ENCODE measurements at regions not wholly inside any gene's neighbourhood (a gene's known extent, or its start where the extent isn't known, plus 50 kb on each side); places are given as distances from the start of the nearest gene placed in this dataset.

DNA sequence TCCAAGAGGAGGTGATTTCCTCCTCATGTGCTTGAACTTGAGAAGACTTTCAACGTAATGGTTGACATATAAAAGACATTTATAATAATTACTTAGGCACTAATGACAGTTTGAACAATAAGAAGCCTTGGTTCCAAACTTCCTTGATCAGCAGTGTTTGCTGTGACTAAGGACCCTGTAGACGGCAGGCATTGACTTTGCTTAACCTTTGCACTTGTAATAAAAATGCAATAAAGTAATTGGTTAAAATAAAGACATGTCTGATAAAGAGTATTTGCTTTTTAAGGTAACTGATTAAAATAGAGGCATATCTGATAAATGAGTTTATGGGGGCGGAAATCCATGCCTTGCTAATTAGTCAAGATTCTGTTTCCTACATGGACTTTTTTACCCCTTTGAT lies 82.2 kb upstream of the ST8SIA3 start:
- no peaks in the 10 kb centered on the region for H3K27me3 ChIP-seq (ENCODE audit: control insufficient read depth, insufficient read depth, low read length)
- CTCF ChIA-PET: no interaction called here

More for the DNA sequence above, 82.2 kb upstream of the ST8SIA3 start:
- H2AK5ac ChIP-seq (ENCODE audit: low read depth, low read length): no peak overlapping the region
- no CpG with 5 or more reads among the region's 3 CpGs for WGBS, 2 experiments (ENCODE audit: extremely low coverage in 2 of 2, insufficient read length in 1 of 2)
- no peak overlapping the region for H2BK15ac ChIP-seq (ENCODE audit: low read depth, low read length)
- no peak overlapping the region for H3K4me2 ChIP-seq (ENCODE audit: low read depth, low read length)
- H3K4ac ChIP-seq (ENCODE audit: low read depth, low read length): no peak overlapping the region
- H3K4me3 ChIP-seq (ENCODE audit: insufficient read depth, low read depth, low read length): no peak overlapping the region
- H3K9me1 ChIP-seq (ENCODE audit: insufficient read depth, low read length): no peaks in the 10 kb centered on the region
- no peaks in the 10 kb centered on the region for H3K9me3 ChIP-seq (ENCODE audit: control insufficient read depth, insufficient read depth, low read length)
- H4K8ac ChIP-seq (ENCODE audit: low read depth in 2 of 2, low read length in 2 of 2): no peak overlapping the region
- TF ChIP-seq MAZ (IDR thresholded peaks at IDR 0.05; ENCODE audit: borderline replicate concordance, low read depth, low read length) (no peak), FOS (IDR thresholded peaks at IDR 0.05; ENCODE audit: low read depth, low read length) (no peak), SMC3 (IDR thresholded peaks at IDR 0.05; ENCODE audit: low read depth, low read length) (no peak), RFX5 (IDR thresholded peaks at IDR 0.05; ENCODE audit: low read depth, low read length) (no peak), NFE2L2 (IDR thresholded peaks at IDR 0.05; ENCODE audit: low read depth, low read length) (no peak), RAD21 (IDR thresholded peaks at IDR 0.05; ENCODE audit: low read length) (no peak), MAFK (IDR thresholded peaks at IDR 0.05; ENCODE audit: low read depth, low read length) (no peak), RCOR1 (IDR thresholded peaks at IDR 0.05; ENCODE audit: insufficient replicate concordance, low read length) (no peak)
- DNase-seq (no peak), ATAC-seq (ENCODE audit: low read depth) (no peak)
- no peak overlapping the region for H3K56ac ChIP-seq (ENCODE audit: extremely low read depth, insufficient read depth, low read length)
- H3K23ac ChIP-seq (ENCODE audit: low read depth, low read length): no peak overlapping the region
- H4K5ac ChIP-seq (ENCODE audit: low read depth, low read length): no peak overlapping the region
- POLR2A ChIA-PET (ENCODE audit: unreplicated experiment): no interaction called here
- H3K18ac ChIP-seq (ENCODE audit: low read depth, low read length): no peak overlapping the region
- no peak overlapping the region for H3K9ac ChIP-seq (ENCODE audit: low read depth, low read length)
- H3K14ac ChIP-seq (replicated peaks; ENCODE audit: low read depth, low read length): no peak overlapping the region
- no peaks in the 10 kb centered on the region for H3K36me3 ChIP-seq (ENCODE audit: control insufficient read depth, insufficient read depth, low read length)
- no peak overlapping the region for H3K27ac ChIP-seq (ENCODE audit: insufficient read depth, low read length)
- no peak overlapping the region for H2AFZ ChIP-seq (replicated peaks; ENCODE audit: low read length, poor library complexity)
- intact Hi-C loops (cut with micrococcal nuclease) (no loop called here), dilution Hi-C loops (cut with HindIII; ENCODE audit: low sequenced_read_pairs, unreplicated experiment) (no loop called here), in situ Hi-C loops (cut with MboI; ENCODE audit: low sequenced_read_pairs) (no loop called here)
- no peaks in the 10 kb centered on the region for H3K79me1 ChIP-seq (ENCODE audit: low read depth in 1 of 2, low read length in 2 of 2)
- H2BK20ac ChIP-seq (ENCODE audit: low read depth, low read length): no peak overlapping the region
- no TSS peak for BruUV-seq (replicated peaks)
- no peak overlapping the region for H2AK9ac ChIP-seq (replicated peaks; ENCODE audit: low read depth, low read length, poor library complexity)
- H4K20me1 ChIP-seq (ENCODE audit: insufficient read depth, low read length): no peaks in the 10 kb centered on the region
- H2BK120ac ChIP-seq (ENCODE audit: low read depth, low read length): no peak overlapping the region
- H4K91ac ChIP-seq (ENCODE audit: insufficient read depth, low read depth, low read length): no peak overlapping the region
- no peak overlapping the region for H2BK5ac ChIP-seq (ENCODE audit: low read depth, low read length, poor library complexity, severe bottlenecking)
- H3K4me1 ChIP-seq (ENCODE audit: control insufficient read depth, insufficient read depth, low read length): no peaks in the 10 kb centered on the region

Measured in IMR-90 (cell line).